22Rv1 (cell line): ENCODE measurements at regions not wholly inside any gene's neighbourhood (a gene's known extent, or its start where the extent isn't known, plus 50 kb on each side); places are given as distances from the start of the nearest gene placed in this dataset.

Source experiments
- H3K27ac ChIP-seq: fragments of 450-650 bp; 2 replicates; pipeline ENCODE4 v1.5.1; 2017
- ZFX ChIP-seq: fragments of 450-650 bp; IDR thresholded peaks from 2 replicates; pipeline ENCODE4 v1.6.1; 2017; ENCODE audit warnings: antibody characterized with exemption, borderline replicate concordance
- TF ChIP-seq, protein P1 (sequence below): fragments of 450-650 bp; IDR thresholded peaks from 2 replicates; pipeline ENCODE4 v1.5.1; 2017; ENCODE audit warnings: mild to moderate bottlenecking

DNA sequence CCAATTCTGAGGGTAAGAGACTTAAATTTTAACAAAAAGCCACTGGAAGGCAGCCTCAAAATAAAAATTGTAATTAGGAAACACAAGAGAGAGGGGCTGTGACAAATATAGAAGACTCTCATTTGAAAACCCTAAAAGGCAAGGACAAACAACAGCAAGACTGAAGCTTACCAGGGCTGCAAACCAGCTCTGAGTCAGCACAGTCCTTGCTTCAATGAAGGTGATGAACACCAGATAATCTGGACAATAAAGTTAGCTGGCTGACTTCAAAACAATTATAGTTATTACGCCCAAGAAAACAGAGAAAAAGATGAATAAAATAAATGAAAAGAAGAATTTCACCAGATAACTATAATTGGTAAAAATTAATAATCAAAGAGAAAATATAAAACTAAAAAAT is 149.3 kb upstream of the NSMCE3 start:
- no peak for TF ChIP-seq ZFX
- TF ChIP-seq, protein P1, sequence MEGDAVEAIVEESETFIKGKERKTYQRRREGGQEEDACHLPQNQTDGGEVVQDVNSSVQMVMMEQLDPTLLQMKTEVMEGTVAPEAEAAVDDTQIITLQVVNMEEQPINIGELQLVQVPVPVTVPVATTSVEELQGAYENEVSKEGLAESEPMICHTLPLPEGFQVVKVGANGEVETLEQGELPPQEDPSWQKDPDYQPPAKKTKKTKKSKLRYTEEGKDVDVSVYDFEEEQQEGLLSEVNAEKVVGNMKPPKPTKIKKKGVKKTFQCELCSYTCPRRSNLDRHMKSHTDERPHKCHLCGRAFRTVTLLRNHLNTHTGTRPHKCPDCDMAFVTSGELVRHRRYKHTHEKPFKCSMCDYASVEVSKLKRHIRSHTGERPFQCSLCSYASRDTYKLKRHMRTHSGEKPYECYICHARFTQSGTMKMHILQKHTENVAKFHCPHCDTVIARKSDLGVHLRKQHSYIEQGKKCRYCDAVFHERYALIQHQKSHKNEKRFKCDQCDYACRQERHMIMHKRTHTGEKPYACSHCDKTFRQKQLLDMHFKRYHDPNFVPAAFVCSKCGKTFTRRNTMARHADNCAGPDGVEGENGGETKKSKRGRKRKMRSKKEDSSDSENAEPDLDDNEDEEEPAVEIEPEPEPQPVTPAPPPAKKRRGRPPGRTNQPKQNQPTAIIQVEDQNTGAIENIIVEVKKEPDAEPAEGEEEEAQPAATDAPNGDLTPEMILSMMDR: no peak

DNA sequence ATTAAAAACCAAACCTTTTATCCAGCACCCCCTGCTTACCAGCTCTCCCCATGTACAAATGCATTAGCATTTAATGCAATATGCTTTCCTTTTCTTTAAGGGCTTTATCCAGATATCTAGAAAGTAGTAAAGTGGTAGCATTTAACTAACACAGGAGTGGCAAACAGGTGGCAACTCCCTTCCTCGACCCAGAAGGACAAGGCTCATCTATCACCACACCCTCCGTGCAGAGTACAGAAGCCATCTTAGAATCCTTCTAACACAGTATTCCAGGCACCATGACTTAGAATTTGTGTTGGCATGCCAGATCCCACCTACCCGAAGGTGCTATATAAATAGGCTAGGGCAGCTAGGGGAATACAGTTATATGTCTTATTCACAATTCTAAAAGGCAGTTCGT is 148.6 kb upstream of the NSMCE3 start:
- TF ChIP-seq, protein P1: no peak
- TF ChIP-seq ZFX: no peak
- H3K27ac ChIP-seq: no peak overlapping the region

More for the DNA sequence above, 149.3 kb upstream of the NSMCE3 start:
- H3K27ac ChIP-seq: no peak overlapping the region

DNA sequence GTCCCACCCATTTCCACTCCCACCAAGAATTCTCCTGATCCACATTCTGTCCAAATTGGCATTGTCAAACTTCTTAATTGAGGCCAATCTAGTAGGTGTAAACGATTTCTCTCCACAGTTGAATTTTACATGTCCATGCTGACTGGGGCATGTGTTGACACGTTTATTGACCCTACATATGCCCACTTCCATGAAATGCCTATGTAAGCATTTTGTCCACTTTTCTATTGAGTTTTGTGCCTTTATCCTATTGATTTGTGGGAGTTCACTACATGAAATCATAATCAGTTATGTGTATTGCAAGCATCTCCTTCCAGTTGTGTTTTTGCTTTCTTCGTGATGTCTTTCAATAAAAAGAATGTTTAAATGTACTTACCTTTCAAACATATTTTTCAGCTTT is 141.7 kb upstream of the NSMCE3 start:
- no peak for TF ChIP-seq ZFX
- TF ChIP-seq, protein P1: no peak
- no peak overlapping the region for H3K27ac ChIP-seq

DNA sequence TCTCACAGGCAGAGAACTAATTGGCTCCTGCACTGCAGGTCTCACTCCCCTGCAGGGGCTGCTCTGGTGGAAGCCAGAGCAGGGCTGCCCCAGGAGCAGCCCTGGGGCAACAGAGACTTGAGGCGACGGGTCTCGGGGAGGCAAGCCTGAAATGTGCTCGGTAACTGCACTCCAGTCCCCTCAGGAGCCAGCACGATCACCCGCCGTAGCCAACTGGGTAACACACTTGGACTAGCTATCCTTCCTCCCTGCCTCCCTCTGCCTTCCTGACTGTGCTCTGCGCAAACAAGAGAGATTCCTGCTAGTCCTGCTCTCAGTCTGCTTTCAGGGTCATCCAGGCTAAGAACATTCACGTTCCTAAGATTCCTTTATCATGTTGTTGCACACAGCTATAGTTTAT is 140.7 kb upstream of the NSMCE3 start:
- TF ChIP-seq ZFX: no peak
- TF ChIP-seq, protein P1: no peak
- H3K27ac ChIP-seq: no peak overlapping the region

DNA sequence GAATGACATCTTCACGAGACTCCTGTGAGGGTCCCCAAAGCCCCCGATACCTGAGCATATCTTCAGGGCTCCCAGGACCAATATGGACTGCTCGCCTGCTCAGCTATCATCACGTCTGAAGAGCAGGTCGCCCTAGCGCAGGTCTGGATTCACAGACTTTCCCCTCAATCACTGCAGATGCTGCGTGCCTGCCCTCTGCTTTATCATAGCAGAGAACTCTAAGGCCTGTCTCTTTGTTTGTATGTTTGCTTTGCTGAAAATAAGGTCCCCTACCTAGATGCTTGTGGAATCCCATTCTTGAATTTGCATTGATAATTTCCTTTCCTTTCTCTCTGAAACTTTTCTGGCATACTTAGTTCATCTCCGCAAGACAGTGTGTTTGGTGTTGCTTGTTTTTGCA is 140.3 kb upstream of the NSMCE3 start:
- TF ChIP-seq, protein P1: no peak
- TF ChIP-seq ZFX: no peak
- no peak overlapping the region for H3K27ac ChIP-seq

DNA sequence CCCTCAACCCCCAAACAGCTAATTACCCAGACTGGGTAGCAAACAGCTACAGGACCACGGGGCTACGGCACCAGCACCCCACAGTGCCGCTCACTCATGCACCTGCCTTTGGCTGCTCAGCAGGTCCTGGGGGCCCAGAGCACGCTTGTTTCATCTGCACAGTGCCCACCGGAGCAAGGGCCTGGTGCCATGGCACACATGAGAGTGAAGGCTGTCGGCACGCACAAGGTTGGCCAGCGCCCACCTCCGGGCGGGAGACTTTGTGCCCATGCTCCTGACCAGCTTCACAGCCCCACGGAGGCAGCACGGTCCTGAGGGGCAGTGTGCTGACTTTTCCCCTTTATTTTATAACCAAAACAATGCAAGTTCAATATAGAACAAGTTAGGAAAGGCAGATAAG is 135.9 kb upstream of the NSMCE3 start:
- TF ChIP-seq ZFX: no peak
- TF ChIP-seq, protein P1: no peak
- no peak overlapping the region for H3K27ac ChIP-seq

DNA sequence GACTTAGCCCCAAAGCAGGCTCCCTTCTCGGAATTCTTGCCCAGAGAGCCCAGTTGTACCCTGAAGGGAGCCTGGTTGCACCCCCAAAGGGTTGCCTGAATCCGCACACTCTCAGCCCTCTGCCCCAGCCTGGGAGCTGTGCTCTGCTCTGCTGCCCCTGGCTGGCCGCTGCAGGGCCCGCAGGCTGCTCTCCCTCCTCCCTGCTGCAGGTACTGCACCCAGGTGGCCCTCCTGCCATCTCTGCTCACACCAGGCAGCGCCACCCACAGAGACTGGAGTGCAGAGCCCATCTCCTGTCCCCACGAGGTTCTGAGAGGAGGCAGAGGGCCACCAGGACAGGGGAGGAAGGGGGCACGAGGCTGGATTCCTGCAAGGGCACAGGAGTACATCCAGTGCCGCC is 134.2 kb upstream of the NSMCE3 start:
- no peak for TF ChIP-seq ZFX
- TF ChIP-seq, protein P1: peak; percentile 80
- no peak overlapping the region for H3K27ac ChIP-seq
